ENCODE measurements at regions not wholly inside any gene's neighbourhood (a gene's known extent, or its start where the extent isn't known, plus 50 kb on each side); places are given as distances from the start of the nearest gene placed in this dataset.
"Not testable (repeated sequence)": the region's sequence is repeated elsewhere in the genome, so short reads cannot be mapped to it uniquely, and the experiment has no call there.

DNA sequence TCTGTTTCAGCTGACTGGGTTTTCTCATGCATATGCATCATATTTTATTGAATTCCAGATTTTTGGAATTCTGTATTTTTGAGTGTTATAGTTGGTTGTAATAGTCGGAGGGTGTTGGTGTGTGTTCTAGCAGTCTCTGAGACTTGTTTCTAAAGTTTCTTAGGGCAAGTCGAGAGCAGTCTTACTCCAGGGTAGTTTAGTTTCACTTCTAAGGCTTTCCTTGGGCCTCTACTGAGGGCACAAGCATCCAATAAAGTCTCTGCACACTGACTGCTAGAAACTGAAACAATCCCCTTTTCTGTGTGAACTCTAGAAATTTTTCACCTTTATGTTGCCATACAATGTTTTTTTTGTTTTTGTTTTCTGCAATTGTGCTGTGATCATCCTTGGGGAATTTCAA is 663.7 kb upstream of the LRATD1 start:
- no peak for DNase-seq

DNA sequence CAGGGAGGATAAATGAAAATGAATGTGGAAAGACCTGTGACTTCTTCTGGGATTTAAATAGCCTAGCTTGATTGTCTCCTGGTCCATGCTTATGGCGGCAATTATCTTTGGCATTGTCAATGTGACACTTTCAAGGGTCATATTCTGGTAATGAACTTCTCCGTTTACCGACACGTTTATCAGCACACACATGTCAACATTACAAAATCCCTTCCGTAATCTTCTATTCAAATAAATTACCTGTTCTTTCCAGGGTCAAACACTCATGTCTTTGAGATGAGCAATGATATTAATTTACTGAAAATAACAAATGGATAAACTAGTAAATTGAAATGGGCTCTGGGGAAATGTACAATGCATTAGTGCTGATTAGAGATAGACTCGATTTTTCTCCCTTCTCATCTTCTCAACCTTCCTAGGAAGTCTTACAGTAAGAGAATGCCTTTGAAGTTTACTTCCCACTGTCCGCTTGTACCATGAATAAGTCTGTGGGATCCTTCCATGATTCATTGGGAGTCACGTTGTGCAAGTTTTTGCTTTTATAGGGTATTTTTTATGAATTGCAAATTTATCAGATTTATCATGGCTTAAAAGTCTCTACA is 646.3 kb upstream of the LRATD1 start:
- no peak for DNase-seq

- no peak for DNase-seq
These were observed 636.0 kb upstream of the LRATD1 start for GRCh38 chr2:13996527-13996926.

DNA sequence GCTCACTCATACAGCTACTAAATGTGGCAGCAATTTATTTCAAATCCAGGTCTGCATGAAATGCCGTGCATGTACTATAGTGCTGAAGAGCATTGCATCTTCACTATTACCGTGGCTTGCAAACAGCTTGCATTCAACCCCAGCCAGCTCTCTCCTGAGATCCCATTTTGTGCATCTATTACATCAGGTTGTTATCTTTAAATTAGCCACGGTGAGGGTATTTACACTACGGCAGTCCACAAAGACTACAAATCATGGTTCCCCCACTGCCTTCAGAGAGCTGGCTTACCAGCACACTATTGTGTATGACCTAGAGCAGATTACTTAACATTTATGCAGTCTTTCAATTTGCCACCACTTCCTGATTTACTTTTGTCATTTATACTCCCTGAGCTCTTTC is 621.3 kb upstream of the LRATD1 start:
- DNase-seq: no peak

DNA sequence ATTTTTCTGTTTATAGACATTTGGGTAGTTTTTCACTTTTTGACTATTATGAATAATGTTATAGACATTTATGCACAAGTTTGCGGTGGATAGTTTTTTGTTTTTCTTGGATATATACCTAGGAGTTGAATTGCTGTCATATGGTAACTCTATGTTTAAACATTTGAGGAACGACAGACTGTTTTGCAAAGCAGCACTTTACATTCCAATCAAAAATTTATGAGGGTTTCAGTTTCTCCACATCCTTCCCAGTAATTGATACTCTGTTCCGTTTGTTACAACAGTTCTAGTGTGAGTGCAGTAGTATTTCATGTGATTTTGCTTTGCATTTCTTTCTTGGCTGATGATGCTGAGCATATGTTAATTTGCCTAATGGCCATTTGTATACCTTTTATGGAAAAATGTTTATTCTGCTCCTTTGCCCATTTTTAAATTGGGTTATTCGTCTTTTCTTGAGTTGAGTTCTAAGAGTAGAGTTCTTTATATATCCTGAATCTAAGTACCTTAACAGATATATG is 617.3 kb upstream of the LRATD1 start:
- DNase-seq: no peak

GRCh38 chr2:14016289-14016955 is 616.1 kb upstream of the LRATD1 start:
- no peak for DNase-seq

- DNase-seq: no peak
These were observed 613.9 kb upstream of the LRATD1 start for GRCh38 chr2:14018620-14019019.

DNA sequence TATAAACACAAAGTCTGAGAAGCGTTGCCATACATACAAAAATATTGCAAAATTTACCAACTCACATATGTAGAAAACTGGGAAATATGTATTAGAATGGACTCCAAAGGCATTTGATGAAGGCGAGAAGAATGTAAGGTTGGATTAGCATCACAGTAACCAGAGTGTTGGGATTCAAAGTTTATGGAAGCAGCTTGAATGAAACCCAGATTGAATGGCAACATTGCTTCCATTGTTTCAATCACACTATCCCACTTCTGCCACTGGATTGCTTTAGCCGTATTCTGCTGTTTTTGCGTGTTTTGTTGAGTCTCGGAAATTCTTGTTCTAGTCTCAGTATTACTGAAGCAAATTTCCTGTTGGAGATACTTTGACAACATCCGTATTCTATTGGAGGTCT is 609.0 kb upstream of the LRATD1 start:
- DNase-seq: no peak

- no peak for DNase-seq
These were observed 593.4 kb upstream of the LRATD1 start for GRCh38 chr2:14039134-14039533.

DNA sequence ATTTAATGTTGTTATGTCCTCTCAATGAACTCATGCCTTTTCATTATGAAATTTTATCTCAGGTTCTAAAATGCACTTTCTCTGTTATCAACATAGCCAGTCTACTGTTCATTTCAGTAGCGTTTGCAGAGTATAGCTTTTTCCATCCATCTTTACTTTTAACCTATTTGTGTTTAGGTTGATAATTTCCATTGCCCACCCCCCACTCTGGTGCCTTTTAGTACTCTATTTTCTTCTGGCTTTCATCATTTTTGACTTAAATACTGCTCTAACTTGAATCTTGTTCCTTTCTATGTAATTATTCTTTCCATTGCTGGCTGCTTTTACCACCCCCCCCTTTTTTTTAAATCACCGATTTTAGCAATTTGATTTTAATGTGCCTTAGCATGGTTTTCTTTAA is 585.0 kb upstream of the LRATD1 start:
- DNase-seq: no peak

- DNase-seq: no peak
These were observed 581.1 kb upstream of the LRATD1 start for GRCh38 chr2:14051401-14051800.

GRCh38 chr2:14053105-14053504 is 579.4 kb upstream of the LRATD1 start:
- no peak for DNase-seq

- no peak for DNase-seq
These were observed 568.2 kb upstream of the LRATD1 start for GRCh38 chr2:14064346-14064745.

GRCh38 chr2:14072338-14072737 is 560.2 kb upstream of the LRATD1 start:
- DNase-seq: no peak

- no peak for DNase-seq
These were observed 557.8 kb upstream of the LRATD1 start for GRCh38 chr2:14074691-14075090.

DNA sequence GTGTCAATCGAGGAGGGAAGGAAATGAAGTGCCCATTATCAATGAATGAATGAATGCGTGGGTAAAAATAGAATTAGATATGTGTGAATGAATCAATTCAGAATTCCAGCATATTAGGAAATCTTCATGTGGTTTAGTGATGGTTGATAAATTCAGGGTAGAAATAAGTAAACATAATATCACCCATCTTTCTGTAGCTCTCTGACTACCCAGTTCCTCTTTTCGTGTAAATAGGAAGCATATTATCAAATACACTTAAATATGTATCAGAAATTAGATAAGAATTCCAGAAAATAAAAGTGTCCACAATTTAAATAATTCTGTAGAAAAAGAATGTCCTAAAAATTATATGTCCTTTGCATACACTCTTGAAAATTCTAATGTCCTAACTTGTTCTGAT is 552.9 kb upstream of the LRATD1 start:
- DNase-seq: no peak

DNA sequence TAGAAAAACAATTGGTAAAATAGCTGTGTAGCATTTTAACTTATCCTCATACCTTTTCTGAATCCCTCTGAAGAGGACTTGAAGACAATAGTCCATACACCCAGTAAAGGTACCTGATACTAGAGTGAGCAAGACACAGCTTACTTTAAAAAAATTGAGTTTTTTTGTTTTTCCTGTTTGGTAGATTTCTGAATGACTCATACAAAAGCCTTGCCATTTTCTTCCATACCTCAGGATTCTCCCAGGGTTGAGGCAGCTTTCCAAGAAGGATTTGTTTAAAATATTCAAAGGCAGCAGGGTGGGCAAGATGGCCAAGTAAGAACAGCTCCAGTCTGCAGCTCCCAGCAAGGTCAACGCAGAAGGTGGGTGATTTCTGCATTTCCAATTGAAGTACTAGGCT is 551.0 kb upstream of the LRATD1 start:
- no peak for DNase-seq

- no peak for DNase-seq
These were observed 549.9 kb upstream of the LRATD1 start for GRCh38 chr2:14082640-14083039.

GRCh38 chr2:14094592-14094991 is 537.9 kb upstream of the LRATD1 start:
- DNase-seq: no peak

GRCh38 chr2:14099101-14099500 is 533.4 kb upstream of the LRATD1 start:
- not testable (repeated sequence) for DNase-seq

- no peak for DNase-seq
These were observed 518.2 kb upstream of the LRATD1 start for GRCh38 chr2:14114275-14114674.

GRCh38 chr2:14120376-14120775 is 512.1 kb upstream of the LRATD1 start:
- DNase-seq: no peak

GRCh38 chr2:14123436-14124103 is 508.9 kb upstream of the LRATD1 start:
- DNase-seq: no peak

DNA sequence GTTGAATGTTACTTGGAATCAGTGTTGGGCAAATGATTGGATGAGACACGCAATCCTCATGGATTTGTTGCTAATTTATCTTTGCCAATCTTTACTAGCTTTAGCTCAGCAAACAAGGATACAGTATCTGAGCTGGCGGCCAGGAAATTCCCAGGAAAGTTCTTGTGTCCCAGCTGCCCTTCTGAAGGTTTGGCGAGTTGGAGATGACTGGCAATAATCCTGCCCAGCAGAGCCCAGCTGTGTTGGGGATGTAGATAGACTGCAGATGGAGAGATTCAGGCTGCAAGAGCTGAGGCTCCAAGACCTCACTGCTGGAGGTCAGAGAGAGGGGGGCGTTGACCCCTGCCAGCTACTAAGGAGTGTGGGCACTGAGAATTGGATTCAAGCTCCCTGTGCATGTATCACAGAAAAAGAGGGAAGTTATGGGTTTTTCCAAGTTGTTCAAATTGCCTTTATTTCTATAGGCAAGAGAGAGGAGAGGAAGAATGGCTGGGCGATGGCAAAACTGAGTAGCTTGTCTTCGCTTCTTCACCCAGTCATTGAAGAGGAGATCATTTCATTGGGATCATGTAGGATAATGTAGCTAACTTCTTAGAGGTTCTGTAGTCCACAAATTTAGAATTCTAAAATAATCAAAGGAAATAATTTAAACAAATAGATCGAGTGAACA is 506.8 kb upstream of the LRATD1 start:
- DNase-seq: no peak
